Progenitor cell of endocrine pancreas (in vitro differentiated cells): ENCODE measurements at regions not wholly inside any gene's neighbourhood (a gene's known extent, or its start where the extent isn't known, plus 50 kb on each side); places are given as distances from the start of the nearest gene placed in this dataset.

Source experiments
- DNase-seq: peaks from one replicate; pipeline ENCODE4 v3.0.0; 2021; ENCODE audit warnings: low spot score; ENCODE audit not compliant: unreplicated experiment
- H3K27ac Mint-ChIP-seq: 2 replicates; pipeline ENCODE4 v1.8.0; 2021; ENCODE audit warnings: mild to moderate bottlenecking, moderate library complexity, mixed read lengths
- H3K27me3 Mint-ChIP-seq: 2 replicates; pipeline ENCODE4 v1.8.0; 2021; ENCODE audit warnings: mixed read lengths
- H3K36me3 Mint-ChIP-seq: 2 replicates; pipeline ENCODE4 v1.8.0; 2022; ENCODE audit warnings: mixed read lengths; ENCODE audit not compliant: insufficient read depth
- H3K4me1 Mint-ChIP-seq: 2 replicates; pipeline ENCODE4 v1.8.0; 2021; ENCODE audit warnings: low read depth, mixed read lengths
- H3K4me3 Mint-ChIP-seq: 2 replicates; pipeline ENCODE4 v1.8.0; 2021; ENCODE audit warnings: low read depth, mild to moderate bottlenecking, moderate library complexity, mixed read lengths
- H3K9me3 Mint-ChIP-seq: 2 replicates; pipeline ENCODE4 v1.8.0; 2021; ENCODE audit warnings: low read depth, mixed read lengths
- TF ChIP-seq, protein P1 (sequence below): fragments of 200-600 bp; sonication (generic); IDR thresholded peaks from one replicate; pipeline ENCODE4 v1.5.0; 2021; ENCODE audit warnings: antibody characterized with exemption, mild to moderate bottlenecking; ENCODE audit not compliant: unreplicated experiment

DNA sequence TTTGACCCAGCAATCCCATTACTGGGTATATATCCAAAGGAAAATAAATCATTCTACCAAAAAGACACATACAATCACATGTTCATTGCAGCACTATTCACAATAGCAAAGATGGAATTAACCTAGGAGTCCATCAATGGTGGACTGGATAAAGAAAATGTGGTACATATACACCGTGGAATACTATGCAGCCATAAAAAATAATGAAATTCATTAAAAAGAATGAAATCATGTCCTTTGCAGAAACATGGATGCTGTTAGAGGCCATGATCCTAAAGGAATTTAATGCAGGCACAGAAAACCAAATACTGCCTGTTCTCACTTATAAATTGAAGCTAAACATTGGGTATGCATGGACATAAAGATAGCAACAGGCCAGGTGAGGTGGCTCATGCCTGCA, 61.9 kb upstream of the BMP6 start:
- Mint-ChIP-seq H3K27me3 (peaks cover 25% of the 10 kb centered on the region), H3K36me3 (no peaks in the 10 kb centered on the region), H3K9me3 (no peaks in the 10 kb centered on the region), H3K4me1 (no peaks in the 10 kb centered on the region), H3K27ac (no peak overlapping the region), H3K4me3 (no peak overlapping the region)
- TF ChIP-seq, protein P1, sequence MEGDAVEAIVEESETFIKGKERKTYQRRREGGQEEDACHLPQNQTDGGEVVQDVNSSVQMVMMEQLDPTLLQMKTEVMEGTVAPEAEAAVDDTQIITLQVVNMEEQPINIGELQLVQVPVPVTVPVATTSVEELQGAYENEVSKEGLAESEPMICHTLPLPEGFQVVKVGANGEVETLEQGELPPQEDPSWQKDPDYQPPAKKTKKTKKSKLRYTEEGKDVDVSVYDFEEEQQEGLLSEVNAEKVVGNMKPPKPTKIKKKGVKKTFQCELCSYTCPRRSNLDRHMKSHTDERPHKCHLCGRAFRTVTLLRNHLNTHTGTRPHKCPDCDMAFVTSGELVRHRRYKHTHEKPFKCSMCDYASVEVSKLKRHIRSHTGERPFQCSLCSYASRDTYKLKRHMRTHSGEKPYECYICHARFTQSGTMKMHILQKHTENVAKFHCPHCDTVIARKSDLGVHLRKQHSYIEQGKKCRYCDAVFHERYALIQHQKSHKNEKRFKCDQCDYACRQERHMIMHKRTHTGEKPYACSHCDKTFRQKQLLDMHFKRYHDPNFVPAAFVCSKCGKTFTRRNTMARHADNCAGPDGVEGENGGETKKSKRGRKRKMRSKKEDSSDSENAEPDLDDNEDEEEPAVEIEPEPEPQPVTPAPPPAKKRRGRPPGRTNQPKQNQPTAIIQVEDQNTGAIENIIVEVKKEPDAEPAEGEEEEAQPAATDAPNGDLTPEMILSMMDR = no peak
- no peak for DNase-seq

DNA sequence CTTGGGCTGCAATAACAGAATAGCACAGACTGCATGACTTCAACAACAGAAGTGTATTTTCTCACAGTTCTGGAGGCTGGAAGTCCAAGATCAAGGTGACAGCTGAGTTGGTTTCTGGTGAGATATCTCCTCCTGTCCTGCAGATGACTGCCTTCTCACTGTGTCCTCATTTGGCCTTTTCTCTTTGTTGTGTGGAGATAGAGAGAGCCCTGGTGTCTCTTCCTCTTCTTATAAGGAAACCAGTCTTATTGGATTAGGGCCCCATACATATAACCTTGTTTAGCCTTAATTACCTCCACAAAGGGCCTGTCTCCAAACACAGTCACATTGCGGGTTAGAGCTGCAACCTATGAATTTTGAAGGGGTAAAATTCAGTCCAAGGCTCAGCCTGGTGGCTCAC, 57.0 kb upstream of the BMP6 start:
- TF ChIP-seq, protein P1 = no peak
- Mint-ChIP-seq H3K27ac (no peak overlapping the region), H3K36me3 (no peaks in the 10 kb centered on the region), H3K4me3 (no peak overlapping the region), H3K27me3 (peaks cover 30% of the 10 kb centered on the region), H3K4me1 (peaks cover 3% of the 10 kb centered on the region), H3K9me3 (no peaks in the 10 kb centered on the region)
- no peak for DNase-seq

DNA sequence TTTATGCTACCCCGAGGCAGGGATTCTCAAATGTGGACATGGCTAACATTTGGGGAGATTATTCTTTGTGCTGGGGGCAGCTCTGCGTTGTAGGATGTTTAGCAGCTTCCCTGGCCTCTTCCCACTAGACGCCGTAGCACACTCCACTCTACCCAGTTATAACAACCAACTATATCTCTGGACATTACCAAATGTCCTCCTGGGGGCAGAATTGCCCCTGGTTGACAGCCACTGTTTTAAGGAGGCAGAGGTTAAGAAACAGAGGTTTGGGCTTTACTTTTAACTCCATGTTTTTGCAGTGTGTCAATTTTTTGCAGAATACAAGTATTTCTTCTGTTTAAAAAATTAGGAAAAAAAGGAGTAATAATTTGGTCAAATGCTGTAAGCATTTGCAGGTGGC, 56.2 kb upstream of the BMP6 start:
- no peaks in the 10 kb centered on the region for H3K36me3 Mint-ChIP-seq
- TF ChIP-seq, protein P1 = no peak
- peaks cover 3% of the 10 kb centered on the region for H3K4me1 Mint-ChIP-seq
- H3K9me3 Mint-ChIP-seq = no peaks in the 10 kb centered on the region
- no peak for DNase-seq
- H3K27ac Mint-ChIP-seq = no peak overlapping the region
- H3K27me3 Mint-ChIP-seq = peaks cover 30% of the 10 kb centered on the region
- no peak overlapping the region for H3K4me3 Mint-ChIP-seq

DNA sequence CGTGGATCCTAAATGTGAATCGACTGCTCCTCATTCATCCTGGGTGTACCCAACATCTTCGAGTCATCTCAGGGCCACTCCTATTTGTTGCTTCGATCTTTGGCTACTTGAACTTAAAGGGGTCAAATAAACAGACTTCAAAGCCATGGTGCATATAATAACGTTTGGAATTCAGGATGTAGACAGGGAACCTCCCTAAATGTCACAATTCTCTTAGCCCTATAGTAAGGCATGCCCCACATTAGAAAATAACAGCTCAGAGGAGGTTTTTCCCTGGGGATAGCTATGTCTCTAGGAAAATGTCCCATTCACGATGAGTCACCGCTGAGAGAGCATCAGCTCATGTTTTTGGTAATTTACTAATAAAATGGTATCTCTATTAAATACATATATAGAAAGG, 54.8 kb upstream of the BMP6 start:
- H3K4me1 Mint-ChIP-seq = peaks cover 11% of the 10 kb centered on the region
- H3K9me3 Mint-ChIP-seq = no peaks in the 10 kb centered on the region
- no peak for DNase-seq
- H3K27ac Mint-ChIP-seq = no peak overlapping the region
- peaks cover 28% of the 10 kb centered on the region for H3K27me3 Mint-ChIP-seq
- H3K4me3 Mint-ChIP-seq = no peak overlapping the region
- H3K36me3 Mint-ChIP-seq = no peaks in the 10 kb centered on the region
- TF ChIP-seq, protein P1 = no peak

DNA sequence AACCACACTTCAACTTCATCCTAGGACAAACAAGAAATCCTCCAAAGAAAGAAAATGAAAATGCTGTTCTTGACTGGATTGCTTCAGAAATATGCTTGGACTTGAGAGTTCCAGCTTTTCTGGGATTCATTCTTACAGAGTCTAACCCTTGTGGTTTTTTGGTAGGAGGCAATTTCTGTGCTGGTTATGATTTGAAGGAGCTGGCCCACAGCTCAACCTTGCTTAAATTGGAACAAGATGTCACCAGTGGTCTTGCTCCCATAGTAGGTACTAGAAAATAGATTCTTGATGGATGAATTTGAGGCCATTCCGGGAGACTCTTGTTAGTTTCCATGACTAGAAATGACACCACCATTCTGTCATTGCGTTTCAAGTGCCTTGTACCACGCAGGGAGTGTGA, 54.3 kb upstream of the BMP6 start:
- no peak overlapping the region for H3K4me3 Mint-ChIP-seq
- no peak overlapping the region for H3K27ac Mint-ChIP-seq
- H3K27me3 Mint-ChIP-seq = peaks cover 28% of the 10 kb centered on the region

More for the DNA sequence above, 54.3 kb upstream of the BMP6 start:
- Mint-ChIP-seq H3K36me3 (no peaks in the 10 kb centered on the region), H3K4me1 (peaks cover 11% of the 10 kb centered on the region), H3K9me3 (no peaks in the 10 kb centered on the region)
- TF ChIP-seq, protein P1 = no peak
- DNase-seq = no peak
